NOMO-1 (cell line): ENCODE measurements at regions not wholly inside any gene's neighbourhood (a gene's known extent, or its start where the extent isn't known, plus 50 kb on each side); places are given as distances from the start of the nearest gene placed in this dataset.

Experiments
- DNase-seq, 2 experiments: peaks; one replicate each; lab custom pipeline; 2025; ENCODE audit not compliant: unreplicated experiment in 2 of 2; lab: John Stamatoyannopoulos, UW

DNA sequence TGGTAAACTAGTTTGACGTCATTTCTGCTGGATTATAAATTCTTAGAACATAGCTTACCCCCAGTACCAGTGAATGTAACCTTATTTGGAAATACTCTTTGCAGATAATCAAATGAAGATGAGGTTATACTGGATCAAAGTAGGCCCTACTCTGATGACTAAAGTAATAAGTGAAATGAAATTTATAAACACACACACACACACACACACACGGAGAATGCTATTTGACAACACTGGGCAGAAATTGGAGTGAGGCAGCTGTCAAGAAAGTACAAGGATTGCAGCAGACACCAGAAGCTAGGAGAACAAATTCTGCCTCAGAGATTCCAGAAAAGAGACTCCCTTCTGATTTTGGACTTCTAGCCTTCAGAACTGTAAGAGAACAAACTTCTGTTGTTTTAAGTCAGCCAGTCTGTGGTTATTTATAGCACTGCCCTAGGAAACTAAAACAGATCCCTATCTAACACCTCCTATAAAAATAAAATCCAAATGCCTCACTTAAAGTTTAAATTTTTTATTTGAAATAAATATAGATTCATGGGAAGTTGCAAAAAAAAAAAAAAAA, 448.6 kb downstream of the PCDH18 start:
- no peak for DNase-seq

DNA sequence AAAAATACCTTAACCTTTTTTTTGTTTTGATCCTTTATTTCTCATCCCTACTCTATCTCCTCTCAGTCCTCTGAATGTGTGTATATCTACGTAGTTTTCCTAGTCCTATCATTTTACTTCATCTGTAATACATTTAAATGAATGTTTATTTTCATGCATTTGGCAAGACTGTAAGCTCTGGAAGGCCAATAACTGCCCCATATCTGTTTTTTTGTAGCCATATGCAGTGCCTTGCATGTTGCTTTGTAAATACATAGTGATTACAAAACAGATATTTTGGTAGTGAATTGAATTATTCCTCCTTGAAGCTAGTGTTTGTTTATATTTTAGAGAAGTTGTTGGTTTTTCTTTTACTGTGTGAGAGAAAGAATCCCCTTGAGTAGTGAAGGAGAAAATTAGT, 450.2 kb downstream of the PCDH18 start:
- DNase-seq = no peak

DNA sequence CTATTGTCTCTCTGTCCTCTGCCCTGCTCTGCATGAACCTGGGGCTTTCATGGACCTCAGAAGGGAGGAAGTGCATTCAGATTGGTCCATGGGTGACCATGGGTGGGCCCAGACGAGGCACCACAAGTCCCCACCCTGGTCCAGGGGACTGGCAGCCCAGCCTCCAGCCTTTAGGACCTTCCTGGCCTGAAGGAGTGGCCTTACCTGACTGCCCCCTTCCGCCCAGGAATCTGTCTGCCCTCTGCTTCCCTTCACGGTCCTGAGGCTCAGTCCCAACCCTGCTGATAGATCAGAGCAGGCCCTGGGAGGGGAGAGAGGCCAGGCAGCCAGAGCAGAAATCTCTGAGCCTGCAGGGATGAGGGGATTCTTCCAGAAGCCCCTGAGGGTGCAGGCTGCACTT, 455.4 kb downstream of the PCDH18 start:
- no peak for DNase-seq

DNA sequence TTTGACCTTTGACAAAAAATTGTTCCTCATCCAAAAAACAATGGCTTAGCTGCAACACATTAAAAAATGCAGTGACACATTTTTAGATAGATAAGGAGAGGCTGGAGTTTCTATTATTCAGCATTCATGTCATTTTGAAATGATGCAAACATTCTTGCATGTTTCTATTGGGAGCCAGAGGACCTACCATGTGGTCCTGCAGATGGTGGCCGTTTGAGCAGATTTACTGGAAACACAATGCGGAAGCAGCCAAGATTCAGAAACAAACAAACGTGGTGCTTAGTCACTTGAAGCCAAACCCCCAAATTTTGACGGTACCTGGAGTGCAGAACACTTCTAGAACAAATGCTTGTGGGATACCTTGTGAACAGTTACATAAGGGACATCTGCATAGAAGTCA, 456.7 kb downstream of the PCDH18 start:
- no peak for DNase-seq

DNA sequence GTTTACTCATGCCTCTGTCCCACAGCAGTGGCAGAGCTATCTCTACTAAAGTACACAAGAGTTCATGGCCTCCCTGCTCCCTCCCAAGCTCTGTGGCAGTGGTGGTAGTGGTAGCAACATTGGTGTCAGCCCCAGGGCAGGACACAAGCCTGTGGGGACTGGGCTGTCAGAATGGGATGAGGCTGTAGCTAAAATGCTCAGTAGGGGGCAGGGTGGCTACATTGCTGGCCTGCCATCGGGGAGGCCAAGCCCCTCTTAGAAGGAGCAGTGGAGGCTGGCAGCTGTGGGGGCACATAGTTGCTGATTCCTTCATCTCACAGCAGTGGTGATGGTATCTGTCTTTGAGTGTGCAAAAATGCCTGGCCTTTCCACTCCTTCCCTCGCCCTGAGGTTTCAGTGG, 461.7 kb downstream of the PCDH18 start:
- DNase-seq = no peak

DNA sequence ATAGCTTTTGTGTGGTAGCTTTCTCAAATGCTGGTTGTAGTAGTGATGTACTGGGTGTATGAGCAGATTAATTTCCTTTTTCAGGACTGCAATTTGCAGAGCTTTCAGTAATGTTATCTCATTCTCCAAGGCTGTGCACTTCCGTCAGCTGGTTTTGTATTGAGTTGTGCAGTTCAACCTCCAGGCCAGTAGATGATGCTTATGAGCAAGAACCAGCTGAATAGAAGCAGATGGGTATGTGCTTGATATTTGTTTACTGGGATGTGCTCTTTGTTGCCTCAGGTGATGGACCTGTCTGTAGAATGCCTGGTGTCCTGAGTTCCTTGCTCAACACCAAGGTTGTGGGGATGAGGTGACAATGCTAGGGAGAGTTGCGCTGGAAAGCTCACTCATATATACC, 462.8 kb downstream of the PCDH18 start:
- no peak for DNase-seq

DNA sequence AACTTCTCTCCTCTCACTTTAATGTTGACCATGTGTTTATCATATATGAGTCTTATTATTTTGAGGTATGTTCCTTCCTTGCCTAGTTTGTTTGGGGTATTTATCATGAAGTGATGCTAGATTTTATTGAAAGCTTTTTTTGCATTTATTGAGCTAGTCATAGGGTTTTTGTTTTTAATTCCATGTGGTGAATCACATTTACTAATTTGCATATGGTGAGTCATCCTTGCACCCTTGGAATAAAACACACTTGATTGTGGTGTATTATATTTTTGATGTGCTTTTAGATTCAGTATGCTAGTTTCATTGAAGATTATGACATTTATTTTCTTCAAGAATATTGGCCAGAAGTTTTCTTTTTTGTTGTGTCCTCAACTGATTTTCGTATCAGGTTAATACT, 464.6 kb downstream of the PCDH18 start:
- DNase-seq = no peak

DNA sequence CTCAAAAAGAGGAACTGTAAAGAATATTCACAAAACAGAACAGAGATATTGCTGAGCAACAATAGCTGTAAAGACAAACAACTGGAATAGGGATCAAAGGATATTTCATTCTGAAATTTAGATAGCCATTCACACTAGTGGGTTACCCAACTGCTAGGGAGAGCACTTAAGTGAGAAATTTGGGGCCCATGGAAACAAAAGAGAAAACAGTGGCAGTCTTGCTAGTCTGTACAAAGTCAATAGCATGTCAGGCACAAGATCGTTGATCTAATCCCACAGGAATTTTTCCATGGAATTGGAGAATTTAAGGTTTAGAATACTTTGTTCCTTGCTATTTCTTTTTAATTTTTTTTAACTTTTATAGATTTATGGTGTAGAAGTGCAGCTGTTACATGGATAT, 467.0 kb downstream of the PCDH18 start:
- DNase-seq = no peak

DNA sequence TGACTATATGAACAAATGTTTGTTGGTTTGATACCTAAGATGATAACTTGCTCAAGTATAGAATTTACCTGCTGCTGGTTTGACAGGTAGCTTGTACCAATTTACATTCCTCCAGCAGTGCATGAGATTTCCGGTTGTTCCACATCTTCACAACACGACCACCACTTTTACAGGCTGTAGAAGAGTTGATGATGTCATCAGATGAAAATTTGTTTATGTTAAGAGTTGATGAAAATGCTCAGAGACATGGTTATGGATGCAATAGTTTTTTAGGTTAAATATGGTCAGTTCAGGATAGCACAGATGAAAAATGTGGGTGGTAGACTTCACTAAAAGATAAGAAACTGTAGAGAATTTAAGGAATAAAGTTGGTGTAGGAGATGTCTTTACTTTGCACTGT, 468.3 kb downstream of the PCDH18 start:
- DNase-seq = no peak

DNA sequence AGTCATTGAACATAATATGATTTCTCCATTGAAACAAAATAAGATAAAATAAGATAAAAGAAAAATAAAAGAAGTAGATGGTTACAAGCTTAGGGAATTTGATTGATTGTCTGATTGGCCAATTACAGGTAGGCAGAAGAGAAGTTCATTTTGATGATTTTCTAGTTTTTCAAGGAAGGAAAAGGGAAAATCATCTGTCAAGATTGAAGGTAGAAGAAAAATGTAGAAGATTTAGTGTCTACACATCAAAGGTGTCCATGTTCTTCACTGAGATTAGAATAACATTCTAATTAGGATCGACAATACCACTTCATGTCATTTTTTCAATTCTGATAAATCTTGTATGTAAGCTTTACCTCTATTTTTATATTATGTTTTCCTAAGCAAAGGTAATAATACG, 489.1 kb downstream of the PCDH18 start:
- DNase-seq = no peak

DNA sequence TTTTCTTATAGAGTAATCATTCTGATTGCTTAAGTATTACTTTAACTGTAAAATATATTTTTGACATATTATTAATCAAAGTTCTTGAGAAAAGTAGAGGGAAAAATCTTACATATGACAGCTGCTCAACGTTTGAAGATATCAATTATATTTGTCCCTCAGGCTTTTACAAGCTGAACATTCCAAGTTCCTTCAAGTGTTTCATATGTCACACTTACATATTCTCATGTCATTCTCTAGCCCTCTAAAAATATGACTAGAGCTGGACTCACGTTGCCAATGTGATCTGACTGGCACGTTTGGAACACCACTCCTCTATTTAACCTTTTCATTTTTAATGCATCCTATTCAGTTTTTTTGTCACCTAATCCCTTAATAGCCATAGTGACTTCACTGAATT, 492.9 kb downstream of the PCDH18 start:
- DNase-seq = no peak

DNA sequence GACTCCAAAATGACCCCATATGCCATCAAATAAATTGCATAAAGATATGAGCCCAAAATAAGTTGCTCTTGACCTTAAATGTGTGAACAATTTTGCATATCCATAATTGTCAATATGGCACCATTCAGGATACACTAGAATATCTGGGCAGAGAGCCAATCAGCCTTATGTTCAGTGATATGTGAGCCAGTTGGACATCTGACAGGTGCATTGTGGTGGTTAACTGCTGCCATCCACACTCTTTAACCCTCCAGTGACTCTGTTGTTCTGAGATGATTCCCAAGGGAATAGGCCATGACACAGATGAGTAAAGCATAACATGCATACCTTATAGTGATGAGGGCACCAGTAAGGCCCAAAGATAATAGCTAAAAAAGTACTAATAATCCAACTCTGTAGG, 500.1 kb downstream of the PCDH18 start:
- DNase-seq = no peak

DNA sequence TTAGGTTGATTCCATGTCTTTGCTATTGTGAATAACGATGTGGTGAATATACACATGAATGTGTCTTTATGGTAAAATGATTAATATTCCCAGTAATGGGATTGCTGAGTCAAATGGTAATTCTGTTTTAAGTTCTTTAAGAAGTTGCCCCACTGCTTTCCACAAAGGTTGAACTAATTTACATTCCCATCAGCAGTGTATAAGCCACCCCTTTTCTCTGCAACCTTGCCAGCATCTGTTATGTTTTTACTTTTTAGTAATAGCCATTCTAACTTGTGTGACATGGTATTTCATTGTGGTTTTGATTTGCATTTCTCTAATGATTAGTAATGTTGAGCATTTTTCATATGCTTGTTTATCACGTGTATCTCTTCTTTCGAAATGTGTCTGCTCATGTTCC, 503.3 kb downstream of the PCDH18 start:
- DNase-seq = no peak

DNA sequence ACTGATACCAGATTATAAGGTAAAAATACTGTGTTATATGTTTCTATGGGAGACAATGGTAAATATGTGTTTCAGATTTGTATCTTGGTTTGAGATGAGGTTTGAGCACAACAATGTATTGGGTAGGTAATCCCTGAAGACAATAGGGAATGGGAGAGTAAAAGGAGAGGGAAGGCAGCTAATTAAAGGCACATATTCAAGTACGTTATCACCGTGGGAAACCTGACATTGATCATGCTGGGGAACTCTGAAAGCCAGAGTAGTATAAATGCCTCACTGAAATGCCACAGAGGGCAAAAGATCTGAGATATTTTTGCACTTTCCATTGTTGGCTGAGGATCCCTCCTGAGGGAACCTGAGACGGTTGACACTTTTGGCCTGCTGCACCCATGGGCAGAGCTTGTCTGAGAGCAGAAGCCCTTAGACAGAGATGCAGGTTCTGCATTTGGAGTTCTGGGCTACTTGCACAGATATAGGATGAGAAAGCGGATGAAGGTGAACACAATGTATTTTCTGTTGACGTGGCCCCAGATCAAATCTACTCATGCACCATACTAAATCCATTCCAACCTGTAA, 506.7 kb downstream of the PCDH18 start:
- no peak for DNase-seq

DNA sequence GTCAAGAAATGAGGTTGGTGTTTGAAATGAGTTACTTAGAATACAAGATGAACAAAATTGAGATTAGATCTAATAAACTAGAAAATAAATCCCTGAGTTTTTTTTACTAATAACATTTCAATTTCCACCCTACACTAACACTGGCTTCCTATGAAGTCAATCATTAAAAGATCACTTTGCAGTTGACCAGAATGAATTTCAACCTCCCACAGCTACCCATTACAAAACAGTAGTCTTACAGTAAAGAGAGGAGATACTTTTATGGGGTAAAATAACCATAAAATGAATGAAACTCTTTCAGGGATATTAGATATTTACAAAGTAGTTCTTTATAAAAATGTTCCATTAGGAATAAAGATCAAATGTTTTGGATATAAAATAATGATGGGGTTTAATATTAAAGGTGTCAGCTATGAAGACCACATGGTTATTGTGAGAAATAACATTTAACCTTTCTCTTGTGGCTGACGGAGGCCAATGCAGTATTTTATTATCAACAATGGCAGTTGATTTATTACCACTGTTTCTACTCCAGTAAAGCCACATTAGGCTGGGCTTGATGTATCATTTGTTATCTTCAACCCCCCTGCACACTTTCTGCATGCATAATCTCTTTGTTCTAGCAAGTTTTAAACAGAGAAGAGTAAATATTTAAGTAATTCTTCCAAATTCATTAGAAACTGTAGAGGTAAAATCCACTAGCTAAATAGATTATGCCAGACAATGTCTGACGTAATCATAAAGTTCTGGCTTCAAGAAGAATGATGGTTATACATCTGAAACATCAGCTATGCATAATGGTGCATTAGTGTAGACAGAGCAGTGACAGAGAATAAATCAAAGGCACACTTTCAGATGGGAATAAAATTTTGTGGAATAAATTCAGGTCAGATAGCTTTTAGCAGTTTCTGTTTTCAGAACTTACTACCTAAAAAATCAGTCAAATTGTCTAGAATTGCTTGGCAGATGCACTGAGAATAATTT, 516.6 kb downstream of the PCDH18 start:
- no peak for DNase-seq

DNA sequence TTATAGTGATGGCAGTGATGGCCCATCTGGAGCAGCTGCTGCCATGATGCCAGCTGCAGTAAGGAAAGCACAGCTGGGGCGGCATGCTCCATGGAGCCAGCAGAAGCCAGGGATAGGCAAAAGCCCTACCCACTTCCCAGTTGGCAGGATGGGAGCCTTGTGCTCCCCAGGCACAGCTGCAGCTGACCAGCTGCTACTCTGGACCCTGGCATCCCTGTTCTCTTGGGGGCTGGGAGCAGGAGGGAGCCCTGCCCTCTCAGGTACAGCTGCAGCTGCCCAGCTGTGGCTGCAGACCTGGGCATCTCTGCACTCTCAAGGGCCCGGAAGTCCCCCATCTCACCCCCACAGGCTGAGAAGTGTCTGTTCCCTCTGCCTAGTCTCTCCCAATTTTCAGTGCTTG, 531.9 kb downstream of the PCDH18 start:
- no peak for DNase-seq

DNA sequence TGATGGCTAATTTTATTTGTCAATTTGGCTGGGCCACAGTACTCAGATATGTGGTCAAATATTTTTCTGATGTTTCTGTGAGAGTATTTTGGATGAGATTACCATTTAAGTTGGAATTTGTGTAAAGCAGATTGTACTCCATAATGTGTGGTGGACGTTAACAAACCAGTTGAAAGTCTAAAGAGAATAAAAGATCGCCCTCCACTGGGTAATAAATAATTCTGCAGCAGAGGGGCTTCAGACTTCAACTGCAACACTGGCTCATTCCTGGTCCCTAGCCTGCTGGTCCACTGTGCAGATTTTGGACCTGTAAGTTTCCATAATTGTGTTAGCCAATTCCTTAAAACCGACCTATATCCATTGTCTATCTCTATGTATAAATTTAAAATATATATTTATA, 540.3 kb downstream of the PCDH18 start:
- DNase-seq = no peak

DNA sequence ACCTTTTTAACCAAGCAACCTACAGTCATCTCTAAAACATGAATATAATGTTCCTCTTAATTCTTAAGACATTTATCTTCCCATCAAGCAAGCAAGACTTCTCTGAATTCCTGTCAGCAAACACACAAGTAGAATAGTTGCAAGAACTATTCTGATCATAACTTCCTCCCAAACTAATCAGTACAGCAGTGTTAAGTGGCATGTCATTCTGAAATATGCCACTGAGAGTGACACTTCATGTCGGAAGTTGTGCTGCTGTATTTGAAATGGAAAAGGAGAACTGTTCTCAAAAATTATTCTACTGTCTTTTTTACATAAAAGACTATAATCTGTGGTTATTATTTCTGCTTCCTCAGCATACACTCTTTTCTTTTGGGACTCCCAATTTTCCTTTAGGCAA, 546.6 kb downstream of the PCDH18 start:
- no peak for DNase-seq

DNA sequence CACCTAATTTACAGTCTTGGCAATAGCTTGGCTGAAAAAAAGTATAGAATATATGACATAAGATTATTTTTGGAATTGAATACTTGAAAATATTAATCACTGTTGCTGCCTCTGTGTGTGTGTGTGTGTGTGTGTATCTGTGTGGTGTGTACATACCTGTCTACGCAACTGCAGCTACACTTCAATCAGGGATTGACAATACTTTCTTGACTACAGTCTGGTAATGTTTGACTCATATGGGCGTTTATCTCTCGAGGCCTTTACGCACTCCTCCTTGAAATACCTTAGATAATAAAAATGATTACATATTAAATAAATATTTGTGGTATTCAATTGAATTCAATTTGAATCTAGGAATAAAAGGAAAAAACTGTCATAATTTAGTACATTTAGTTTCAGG, 565.2 kb downstream of the PCDH18 start:
- DNase-seq = no peak

DNA sequence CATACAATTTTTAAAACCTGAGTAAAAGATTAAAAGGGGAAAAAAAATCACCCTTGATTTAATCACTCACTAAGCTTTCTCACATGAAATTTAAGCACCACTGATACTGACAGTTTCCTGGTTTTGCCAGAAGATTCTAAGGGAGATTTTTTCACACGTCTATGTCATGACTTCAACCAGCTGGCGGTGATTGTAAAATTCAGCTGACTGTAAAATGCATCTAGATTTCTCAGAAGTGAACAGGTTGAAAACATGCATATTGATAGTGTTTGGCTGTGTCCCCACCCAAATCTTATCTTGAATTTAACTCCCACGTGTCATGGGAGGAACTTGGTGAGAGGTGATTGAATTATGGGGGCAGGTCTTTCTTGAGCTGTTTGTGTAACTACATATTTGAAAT, 566.8 kb downstream of the PCDH18 start:
- DNase-seq = no peak

DNA sequence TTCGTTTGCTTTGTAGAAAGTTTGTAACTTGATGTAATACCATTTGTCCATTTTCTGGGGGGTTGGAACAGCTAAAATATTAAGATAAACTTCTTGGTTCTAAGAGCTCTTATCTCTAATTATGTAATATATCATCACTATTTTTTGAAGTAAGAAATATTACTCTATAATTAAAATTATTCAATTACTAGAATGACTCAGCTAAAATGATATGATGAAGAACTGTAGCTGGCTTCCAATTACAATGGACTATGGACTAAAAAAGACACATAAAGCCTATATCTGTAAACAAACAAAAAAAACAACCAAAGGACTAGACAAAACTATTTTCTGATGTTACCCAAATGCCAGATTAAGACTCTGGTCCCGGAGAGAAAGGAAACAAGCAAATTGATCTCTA, 569.4 kb downstream of the PCDH18 start:
- no peak for DNase-seq

DNA sequence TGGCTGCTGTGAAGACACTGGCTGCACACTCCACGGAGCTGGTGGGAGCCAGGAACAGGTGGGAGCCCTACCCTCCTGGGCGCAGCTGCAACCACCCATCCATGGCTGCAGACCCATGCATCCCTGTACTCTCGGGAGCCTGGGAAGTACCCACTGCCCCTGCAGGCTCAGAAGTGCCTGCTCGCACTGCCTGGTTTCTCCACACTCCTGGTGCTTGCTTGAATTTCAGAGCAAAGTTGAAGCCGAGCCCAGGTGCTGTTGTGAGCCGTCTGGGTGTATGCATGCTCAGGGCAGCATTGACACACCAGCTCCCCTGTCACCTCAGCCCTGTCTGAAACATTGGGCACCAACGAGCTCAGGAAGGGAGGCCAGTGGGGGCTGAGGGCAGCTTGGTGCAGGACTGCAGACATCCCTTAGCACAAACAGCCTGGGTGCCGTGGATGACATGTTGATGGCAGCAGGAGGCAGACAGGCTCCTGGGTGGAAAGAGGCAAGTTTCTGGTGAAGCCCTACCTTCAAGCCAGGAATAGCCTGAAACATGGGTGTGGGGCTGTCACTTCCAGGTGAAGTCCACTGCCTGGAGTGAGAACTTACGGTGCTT, 585.9 kb downstream of the PCDH18 start:
- no peak for DNase-seq
